Endothelial cell (in vitro differentiated cells): ENCODE measurements at regions not wholly inside any gene's neighbourhood (a gene's known extent, or its start where the extent isn't known, plus 50 kb on each side); places are given as distances from the start of the nearest gene placed in this dataset.
"Not testable (repeated sequence)": the region's sequence is repeated elsewhere in the genome, so short reads cannot be mapped to it uniquely, and the experiment has no call there.

ENCODE experiments used
- DNase-seq: peaks from one replicate; pipeline ENCODE4 v3.0.0; 2021; ENCODE audit warnings: low spot score
- H3K27ac Mint-ChIP-seq: one replicate; pipeline ENCODE4 v1.8.0; 2021; ENCODE audit warnings: mixed read lengths, inconsistent platforms; ENCODE audit not compliant: unreplicated experiment
- H3K27me3 Mint-ChIP-seq: one replicate; pipeline ENCODE4 v1.8.0; 2021; ENCODE audit warnings: mild to moderate bottlenecking, moderate library complexity, mixed read lengths, inconsistent platforms; ENCODE audit not compliant: unreplicated experiment
- H3K36me3 Mint-ChIP-seq: one replicate; pipeline ENCODE4 v1.8.0; 2021; ENCODE audit warnings: mild to moderate bottlenecking, low read depth, mixed read lengths, inconsistent platforms; ENCODE audit not compliant: unreplicated experiment
- H3K4me1 Mint-ChIP-seq: one replicate; pipeline ENCODE4 v1.8.0; 2021; ENCODE audit warnings: mild to moderate bottlenecking, mixed read lengths, inconsistent platforms; ENCODE audit not compliant: unreplicated experiment
- H3K4me3 Mint-ChIP-seq: one replicate; pipeline ENCODE4 v1.8.0; 2021; ENCODE audit warnings: mild to moderate bottlenecking, mixed read lengths, inconsistent platforms; ENCODE audit not compliant: unreplicated experiment
- H3K9me3 Mint-ChIP-seq: one replicate; pipeline ENCODE4 v1.8.0; 2021; ENCODE audit warnings: mixed read lengths, inconsistent platforms; ENCODE audit not compliant: unreplicated experiment
- TF ChIP-seq, protein P1 (sequence below): fragments of 200-600 bp; sonication (generic); IDR thresholded peaks from one replicate; pipeline ENCODE4 v1.5.0; 2021; ENCODE audit warnings: antibody characterized with exemption; ENCODE audit not compliant: unreplicated experiment

DNA sequence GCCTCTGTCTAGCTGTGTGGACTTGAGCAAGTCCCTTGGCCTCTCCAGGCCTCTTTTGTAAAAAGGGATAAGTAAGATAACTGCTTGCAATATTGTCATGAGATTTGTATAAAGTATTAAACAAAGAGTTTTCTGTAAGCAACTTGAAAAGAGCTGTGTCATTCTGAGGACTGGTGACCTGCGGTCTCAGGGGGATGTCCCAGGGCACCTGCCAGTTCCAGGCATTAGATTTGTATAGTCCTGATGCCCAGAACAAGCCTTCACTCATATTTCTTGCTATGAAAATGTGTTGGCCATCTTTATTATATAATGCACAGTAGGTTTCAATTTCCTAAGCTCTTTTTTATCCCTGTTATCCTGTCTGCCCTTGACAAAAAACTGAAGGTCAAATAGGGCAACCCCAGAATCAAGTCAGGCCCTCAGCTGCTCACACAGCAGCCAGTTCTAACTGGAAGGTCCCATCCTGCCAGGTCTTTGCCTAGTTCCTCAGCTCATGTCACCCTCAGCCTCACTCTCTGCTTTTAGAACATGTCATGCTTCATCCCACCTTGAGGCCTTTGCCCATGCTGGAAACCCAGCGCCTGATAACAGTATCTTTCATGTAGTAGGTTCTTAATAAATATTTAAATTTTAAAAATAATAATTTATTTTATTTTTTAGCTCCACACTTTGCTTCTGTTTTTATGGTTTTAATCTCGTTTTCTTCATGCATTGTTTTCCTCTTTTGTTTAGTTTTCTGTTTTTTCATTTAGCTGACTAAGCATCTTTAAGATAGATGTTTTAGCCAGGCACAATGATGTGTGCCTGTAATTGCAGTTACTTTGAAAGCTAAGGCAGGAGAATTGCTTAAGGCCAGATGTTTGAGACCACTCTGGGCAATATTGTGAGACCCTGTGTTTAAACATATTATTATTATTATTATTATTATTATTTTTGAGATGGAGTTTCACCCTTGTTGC, 87.5 kb upstream of the ZNF92 start:
- TF ChIP-seq, protein P1, sequence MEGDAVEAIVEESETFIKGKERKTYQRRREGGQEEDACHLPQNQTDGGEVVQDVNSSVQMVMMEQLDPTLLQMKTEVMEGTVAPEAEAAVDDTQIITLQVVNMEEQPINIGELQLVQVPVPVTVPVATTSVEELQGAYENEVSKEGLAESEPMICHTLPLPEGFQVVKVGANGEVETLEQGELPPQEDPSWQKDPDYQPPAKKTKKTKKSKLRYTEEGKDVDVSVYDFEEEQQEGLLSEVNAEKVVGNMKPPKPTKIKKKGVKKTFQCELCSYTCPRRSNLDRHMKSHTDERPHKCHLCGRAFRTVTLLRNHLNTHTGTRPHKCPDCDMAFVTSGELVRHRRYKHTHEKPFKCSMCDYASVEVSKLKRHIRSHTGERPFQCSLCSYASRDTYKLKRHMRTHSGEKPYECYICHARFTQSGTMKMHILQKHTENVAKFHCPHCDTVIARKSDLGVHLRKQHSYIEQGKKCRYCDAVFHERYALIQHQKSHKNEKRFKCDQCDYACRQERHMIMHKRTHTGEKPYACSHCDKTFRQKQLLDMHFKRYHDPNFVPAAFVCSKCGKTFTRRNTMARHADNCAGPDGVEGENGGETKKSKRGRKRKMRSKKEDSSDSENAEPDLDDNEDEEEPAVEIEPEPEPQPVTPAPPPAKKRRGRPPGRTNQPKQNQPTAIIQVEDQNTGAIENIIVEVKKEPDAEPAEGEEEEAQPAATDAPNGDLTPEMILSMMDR = no peak
- H3K27ac Mint-ChIP-seq = no peak overlapping the region

DNA sequence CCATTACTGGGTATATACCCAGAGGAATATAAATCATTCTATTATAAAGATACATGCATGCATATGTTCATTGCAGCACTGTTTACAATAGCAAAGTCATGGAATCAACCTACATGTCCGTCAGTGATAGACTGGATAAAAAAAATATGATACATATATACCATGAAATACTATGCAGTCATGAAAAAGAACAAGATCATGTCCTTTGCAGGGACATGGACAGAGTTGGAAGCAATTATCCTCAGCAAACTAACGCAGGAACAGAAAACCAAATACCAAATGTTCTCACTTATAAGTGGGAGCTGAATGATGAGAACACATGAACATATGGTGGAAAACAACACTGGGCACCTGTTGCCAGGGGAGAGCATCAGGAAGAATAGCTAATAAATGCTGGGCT, 88.4 kb upstream of the ZNF92 start:
- not testable (repeated sequence) for DNase-seq, H3K36me3 Mint-ChIP-seq, H3K27ac Mint-ChIP-seq

More for the DNA sequence above, 87.5 kb upstream of the ZNF92 start:
- Mint-ChIP-seq H3K4me1 (no peaks in the 10 kb centered on the region), H3K9me3 (no peaks in the 10 kb centered on the region), H3K4me3 (no peak overlapping the region), H3K27me3 (peaks cover 2% of the 10 kb centered on the region), H3K36me3 (no peaks in the 10 kb centered on the region)
- no peak for DNase-seq

DNA sequence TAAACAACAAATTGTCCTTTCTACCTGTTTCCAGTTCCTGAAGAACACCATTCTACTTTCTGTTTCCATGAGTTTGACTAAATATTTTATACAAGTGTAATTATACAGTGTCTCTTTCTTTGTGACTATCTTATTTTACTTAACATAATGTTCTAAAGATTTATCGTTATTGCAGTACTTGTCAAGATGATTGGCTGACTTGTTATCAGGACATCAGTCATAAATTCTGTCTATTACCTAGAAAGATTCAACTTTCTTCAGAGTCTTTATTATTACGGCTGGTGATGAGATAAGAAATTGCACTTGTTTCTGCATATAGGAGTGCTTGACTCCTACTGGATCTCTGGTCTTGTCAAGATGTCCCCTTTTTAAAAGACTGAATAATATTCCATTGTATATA, 93.9 kb upstream of the ZNF92 start:
- Mint-ChIP-seq H3K9me3 (no peaks in the 10 kb centered on the region), H3K27ac (no peak overlapping the region), H3K27me3 (no peaks in the 10 kb centered on the region), H3K4me1 (no peaks in the 10 kb centered on the region), H3K4me3 (no peak overlapping the region), H3K36me3 (no peaks in the 10 kb centered on the region)
- DNase-seq = no peak
- TF ChIP-seq, protein P1 = no peak

More for the DNA sequence above, 88.4 kb upstream of the ZNF92 start:
- H3K4me3 Mint-ChIP-seq, H3K4me1 Mint-ChIP-seq, H3K27me3 Mint-ChIP-seq, H3K9me3 Mint-ChIP-seq: not testable (repeated sequence)

DNA sequence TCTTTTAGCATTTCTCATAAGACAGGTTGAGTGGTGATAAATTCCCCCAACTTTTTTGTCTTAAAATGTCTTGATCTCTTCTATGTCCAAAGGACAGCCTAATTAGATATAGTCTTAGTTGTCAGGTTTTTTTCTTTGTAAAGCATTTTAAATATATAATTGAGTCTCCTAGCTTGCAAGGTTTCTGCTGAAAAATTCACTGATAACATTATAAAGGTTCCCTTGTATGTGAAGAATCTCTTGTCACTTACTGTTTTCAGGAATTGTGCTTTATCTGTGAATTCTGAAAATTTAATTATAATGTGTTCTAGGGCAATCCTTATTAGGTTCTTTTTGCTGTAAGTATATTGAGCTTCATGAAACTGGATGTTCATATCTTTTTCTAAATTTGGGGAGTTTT, 96.8 kb upstream of the ZNF92 start:
- Mint-ChIP-seq H3K36me3 (no peaks in the 10 kb centered on the region), H3K27ac (no peak overlapping the region), H3K4me3 (no peak overlapping the region), H3K9me3 (no peaks in the 10 kb centered on the region), H3K4me1 (no peaks in the 10 kb centered on the region), H3K27me3 (no peaks in the 10 kb centered on the region)
- TF ChIP-seq, protein P1 = no peak
- no peak for DNase-seq

DNA sequence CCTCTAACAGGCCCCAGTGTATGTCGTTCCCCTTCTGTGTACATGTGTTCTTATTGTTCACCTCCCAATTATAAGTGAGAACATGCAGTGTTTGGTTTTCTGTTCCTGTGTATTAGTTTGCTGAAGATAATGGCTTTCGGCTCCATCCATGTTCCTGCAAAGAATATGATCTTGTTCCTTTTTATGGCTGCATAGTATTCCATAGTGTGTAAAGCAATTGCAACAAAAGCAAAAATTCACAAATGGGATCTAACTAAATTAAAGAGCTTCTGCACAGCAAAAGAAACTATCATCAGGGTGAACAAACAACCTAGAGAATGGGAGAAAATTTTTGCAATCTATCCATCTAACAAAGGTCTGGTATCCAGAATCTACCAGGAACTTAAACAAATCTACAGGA, 102.2 kb upstream of the ZNF92 start:
- DNase-seq, H3K4me1 Mint-ChIP-seq, H3K4me3 Mint-ChIP-seq, H3K27me3 Mint-ChIP-seq, H3K27ac Mint-ChIP-seq, H3K36me3 Mint-ChIP-seq, H3K9me3 Mint-ChIP-seq: not testable (repeated sequence)
